Caco-2 (cell line): ENCODE measurements at regions not wholly inside any gene's neighbourhood (a gene's known extent, or its start where the extent isn't known, plus 50 kb on each side); places are given as distances from the start of the nearest gene placed in this dataset.

Source experiments
- BruUV-seq: library from RNA; stranded (reverse); fragments of 400-500 nt; replicated peaks from 2 replicates; lab custom pipeline; 2021; lab: Mats Ljungman, UMichigan
- CTCF ChIA-PET: fragments of 300-600 bp; sonication (Branson Sonifier 250); formaldehyde crosslinking; loops from one replicate; lab custom pipeline; 2022; ENCODE audit warnings: antibody characterized with exemption; lab: Charles Lee
- POLR2A ChIA-PET: fragments of 300-600 bp; sonication (Branson Sonifier 250); formaldehyde crosslinking; loops from one replicate; lab custom pipeline; 2022; ENCODE audit warnings: antibody characterized with exemption; lab: Charles Lee
- DNase-seq, 2 experiments: peaks; one replicate each; pipeline versions ENCODE4 v3.0.0 to v3.0.0-alpha.2; 2020 to 2022
- H3K27me3 ChIP-seq: replicated peaks from 2 replicates; pipeline ENCODE4 v1.6.0; 2011; ENCODE audit warnings: low read length; ENCODE audit not compliant: control insufficient read depth, insufficient read depth
- H3K36me3 ChIP-seq: 2 replicates; pipeline ENCODE4 v1.5.1; 2011; ENCODE audit warnings: low read length; ENCODE audit not compliant: control insufficient read depth, insufficient read depth
- H3K4me1 ChIP-seq: fragments of 250-450 bp; sonication (Bioruptor Pico); 2 replicates; pipeline ENCODE4 v1.5.1; 2020; ENCODE audit warnings: mild to moderate bottlenecking
- H3K4me3 ChIP-seq: 2 replicates; pipeline ENCODE4 v1.5.1; 2011; ENCODE audit warnings: low read depth, mild to moderate bottlenecking, control low read depth, low read length
- H3K9me3 ChIP-seq: fragments of 250-450 bp; sonication (Bioruptor Pico); 2 replicates; pipeline ENCODE4 v1.5.1; 2020; ENCODE audit warnings: mild to moderate bottlenecking, moderate library complexity
- H3K27ac Mint-ChIP-seq: one replicate; pipeline ENCODE4 v1.8.0; 2022; ENCODE audit warnings: mixed read lengths; ENCODE audit not compliant: unreplicated experiment
- H3K27me3 Mint-ChIP-seq: one replicate; pipeline ENCODE4 v1.8.0; 2022; ENCODE audit warnings: mixed read lengths; ENCODE audit not compliant: insufficient read depth, unreplicated experiment
- H3K36me3 Mint-ChIP-seq: one replicate; pipeline ENCODE4 v1.8.0; 2022; ENCODE audit warnings: mild to moderate bottlenecking, mixed read lengths; ENCODE audit not compliant: insufficient read depth, unreplicated experiment
- H3K4me1 Mint-ChIP-seq: one replicate; pipeline ENCODE4 v1.8.0; 2022; ENCODE audit warnings: low read depth, mixed read lengths; ENCODE audit not compliant: unreplicated experiment
- H3K4me3 Mint-ChIP-seq: one replicate; pipeline ENCODE4 v1.8.0; 2022; ENCODE audit warnings: mild to moderate bottlenecking, moderate library complexity, mixed read lengths; ENCODE audit not compliant: unreplicated experiment
- H3K9me3 Mint-ChIP-seq: one replicate; pipeline ENCODE4 v1.8.0; 2022; ENCODE audit warnings: mixed read lengths; ENCODE audit not compliant: unreplicated experiment
- CTCF ChIP-seq, 2 experiments: fragments of 200-600 bp in 1 of 2; IDR thresholded peaks; 1 replicate in 1 of 2; 2 replicates in 1 of 2; pipeline versions ENCODE4 v1.5.1 to v1.8.0; 2011 to 2022; ENCODE audit warnings: antibody characterized with exemption in 1 of 2, control low read depth in 1 of 2, inconsistent platforms in 1 of 2, low read depth in 1 of 2, low read length in 1 of 2, mild to moderate bottlenecking in 1 of 2, moderate library complexity in 1 of 2; ENCODE audit not compliant: insufficient read depth in 1 of 2, severe bottlenecking in 1 of 2, unreplicated experiment in 1 of 2
- intact Hi-C: fragments of 100-400 bp; cut with micrococcal nuclease; formaldehyde crosslinking; loops from one replicate; pipeline ENCODE4 v1.10.0; 2022; ENCODE audit not compliant: unreplicated experiment

- H3K4me1 ChIP-seq = no peaks in the 10 kb centered on the region
- POLR2A ChIA-PET = no interaction called here
These were observed 1049.9 kb upstream of the WWC1 start for GRCh38 chr5:167241436-167242067.

GRCh38 chr5:167242701-167243100 lies 1048.7 kb upstream of the WWC1 start:
- ChIA-PET POLR2A (no interaction called here), CTCF (no interaction called here)
- no peaks in the 10 kb centered on the region for H3K9me3 ChIP-seq
- H3K27me3 ChIP-seq = no peaks in the 10 kb centered on the region; the same call in 1 of the 2 replicates
- Mint-ChIP-seq H3K36me3 (no peaks in the 10 kb centered on the region), H3K27me3 (peaks cover 6% of the 10 kb centered on the region), H3K4me1 (no peaks in the 10 kb centered on the region), H3K9me3 (no peaks in the 10 kb centered on the region), H3K4me3 (no peak overlapping the region), H3K27ac (no peak overlapping the region)
- DNase-seq = no peak
- H3K4me3 ChIP-seq = no peak overlapping the region
- no TSS peak for BruUV-seq
- no peak for TF ChIP-seq CTCF (IDR thresholded peaks at IDR 0.05; ENCODE audit: insufficient read depth in 1 of 2, low read depth in 1 of 2, low read length in 1 of 2, severe bottlenecking in 1 of 2, unreplicated experiment in 1 of 2)
- no peaks in the 10 kb centered on the region for H3K36me3 ChIP-seq
- intact Hi-C loops = no loop called here
- H3K4me1 ChIP-seq = no peaks in the 10 kb centered on the region

More at GRCh38 chr5:167241436-167242067, 1049.9 kb upstream of the WWC1 start:
- CTCF ChIA-PET = no interaction called here
- TF ChIP-seq CTCF (IDR thresholded peaks at IDR 0.05; ENCODE audit: insufficient read depth in 1 of 2, low read depth in 1 of 2, low read length in 1 of 2, severe bottlenecking in 1 of 2, unreplicated experiment in 1 of 2) = no peak
- Mint-ChIP-seq H3K27me3 (peaks cover 6% of the 10 kb centered on the region), H3K9me3 (no peaks in the 10 kb centered on the region), H3K4me3 (no peak overlapping the region), H3K4me1 (no peaks in the 10 kb centered on the region), H3K27ac (no peak overlapping the region), H3K36me3 (no peaks in the 10 kb centered on the region)
- BruUV-seq = no TSS peak
- no peaks in the 10 kb centered on the region for H3K9me3 ChIP-seq
- H3K27me3 ChIP-seq = no peaks in the 10 kb centered on the region; the same call in 1 of the 2 replicates
- intact Hi-C loops = no loop called here
- H3K4me3 ChIP-seq = no peak overlapping the region
- H3K36me3 ChIP-seq = no peaks in the 10 kb centered on the region
- DNase-seq = no peak

GRCh38 chr5:167243463-167243862 lies 1048.0 kb upstream of the WWC1 start:
- H3K9me3 ChIP-seq = no peaks in the 10 kb centered on the region
- Mint-ChIP-seq H3K4me1 (no peaks in the 10 kb centered on the region), H3K9me3 (no peaks in the 10 kb centered on the region), H3K4me3 (no peak overlapping the region), H3K36me3 (no peaks in the 10 kb centered on the region), H3K27ac (no peak overlapping the region), H3K27me3 (peaks cover 6% of the 10 kb centered on the region)
- H3K4me1 ChIP-seq = no peaks in the 10 kb centered on the region
- no peak for DNase-seq
- H3K27me3 ChIP-seq = no peaks in the 10 kb centered on the region; the same call in 1 of the 2 replicates
- TF ChIP-seq CTCF (IDR thresholded peaks at IDR 0.05; ENCODE audit: insufficient read depth in 1 of 2, low read depth in 1 of 2, low read length in 1 of 2, severe bottlenecking in 1 of 2, unreplicated experiment in 1 of 2) = no peak
- ChIA-PET POLR2A (no interaction called here), CTCF (no interaction called here)
- H3K36me3 ChIP-seq = no peaks in the 10 kb centered on the region
- intact Hi-C loops = no loop called here
- BruUV-seq = no TSS peak
- no peak overlapping the region for H3K4me3 ChIP-seq
